ENCODE measurements at regions not wholly inside any gene's neighbourhood (a gene's known extent, or its start where the extent isn't known, plus 50 kb on each side); places are given as distances from the start of the nearest gene placed in this dataset.

GRCh38 chr13:112179421-112179820 is 112.5 kb downstream of the SOX1 start:
- Mint-ChIP-seq H3K36me3 (no peaks in the 10 kb centered on the region), H3K27ac (no peak overlapping the region), H3K4me1 (peaks cover 10% of the 10 kb centered on the region), H3K4me3 (no peak overlapping the region), H3K27me3 (ENCODE audit: low read depth in 3 of 3) (peaks cover 0 to 7% (median 0%) of the 10 kb centered on the region in 3 donors), H3K9me3 (peaks cover 9 to 24% (median 17%) of the 10 kb centered on the region in 7 donors)
- intact Hi-C loops (cut with micrococcal nuclease): no loop called here
- Histone ChIP-seq H3K9me3 (replicated peaks in 1 of 2; ENCODE audit: control insufficient read depth in 1 of 2, insufficient read depth in 1 of 2, low read length in 2 of 2) (peaks cover 8 to 28% of the 10 kb centered on the region in 2 donors), H3K9ac (ENCODE audit: insufficient read depth, low read length, poor library complexity, severe bottlenecking) (no peak overlapping the region), H2AFZ (ENCODE audit: insufficient read depth, low read depth, low read length, poor library complexity, severe bottlenecking) (no peak overlapping the region), H3K27ac (ENCODE audit: low read depth in 1 of 2, low read length in 2 of 2) (no peak overlapping the region), H3K36me3 (replicated peaks in 1 of 2; ENCODE audit: control insufficient read depth in 1 of 2, insufficient read depth in 2 of 2, low read length in 2 of 2) (no peaks in the 10 kb centered on the region), H3K4me1 (ENCODE audit: control insufficient read depth in 1 of 2, insufficient read depth in 2 of 2, low read length in 2 of 2) (peaks cover 13 to 15% of the 10 kb centered on the region in 2 donors), H3K4me2 (replicated peaks; ENCODE audit: extremely low read depth, low read length, poor library complexity, severe bottlenecking) (no peak overlapping the region), H3K4me3 (replicated peaks in 1 of 3; ENCODE audit: low read depth in 2 of 3, low read length in 3 of 3) (no peak overlapping the region), H3K27me3 (ENCODE audit: control insufficient read depth in 2 of 2, insufficient read depth in 2 of 2, low read length in 2 of 2) (no peaks in the 10 kb centered on the region), H4K20me1 (ENCODE audit: insufficient read depth, low read length) (no peaks in the 10 kb centered on the region), H3K79me2 (ENCODE audit: insufficient read depth, low read length) (no peaks in the 10 kb centered on the region)
- WGBS (ENCODE audit: insufficient coverage): 92% methylated on average over 5 of the region's 9 CpGs
- no peak for DNase-seq
- TF ChIP-seq CTCF (IDR thresholded peaks at IDR 0.05): no peak

DNA sequence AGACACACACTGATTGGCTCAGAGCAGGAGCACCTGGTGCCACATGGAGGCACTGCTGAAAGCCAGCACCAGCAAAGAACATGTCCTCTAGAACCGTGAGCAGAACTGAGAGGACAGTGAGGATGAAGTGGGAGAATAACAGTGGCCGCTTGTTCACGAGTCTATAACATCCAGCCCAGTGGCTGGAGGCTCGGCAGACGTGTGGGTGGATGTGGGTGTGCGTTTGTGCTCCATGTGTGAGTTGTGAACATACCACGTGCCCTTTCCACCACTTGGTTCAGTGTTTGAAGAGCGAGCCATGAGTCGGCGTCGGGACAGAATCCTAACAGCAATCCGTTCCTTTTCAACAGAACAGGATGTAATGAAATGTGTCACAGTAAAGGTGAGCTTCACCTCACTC is 113.0 kb downstream of the SOX1 start:
- Histone ChIP-seq H3K27me3 (ENCODE audit: control insufficient read depth in 2 of 2, insufficient read depth in 2 of 2, low read length in 2 of 2) (no peaks in the 10 kb centered on the region), H4K20me1 (ENCODE audit: insufficient read depth, low read length) (no peaks in the 10 kb centered on the region), H2AFZ (ENCODE audit: insufficient read depth, low read depth, low read length, poor library complexity, severe bottlenecking) (no peak overlapping the region), H3K9me3 (replicated peaks in 1 of 2; ENCODE audit: control insufficient read depth in 1 of 2, insufficient read depth in 1 of 2, low read length in 2 of 2) (peaks cover 6 to 26% of the 10 kb centered on the region in 2 donors), H3K4me1 (ENCODE audit: control insufficient read depth in 1 of 2, insufficient read depth in 2 of 2, low read length in 2 of 2) (peaks cover 13 to 15% of the 10 kb centered on the region in 2 donors), H3K4me2 (replicated peaks; ENCODE audit: extremely low read depth, low read length, poor library complexity, severe bottlenecking) (no peak overlapping the region), H3K36me3 (replicated peaks in 1 of 2; ENCODE audit: control insufficient read depth in 1 of 2, insufficient read depth in 2 of 2, low read length in 2 of 2) (no peaks in the 10 kb centered on the region), H3K79me2 (ENCODE audit: insufficient read depth, low read length) (no peaks in the 10 kb centered on the region), H3K9ac (ENCODE audit: insufficient read depth, low read length, poor library complexity, severe bottlenecking) (no peak overlapping the region), H3K4me3 (replicated peaks in 1 of 3; ENCODE audit: low read depth in 2 of 3, low read length in 3 of 3) (no peak overlapping the region), H3K27ac (ENCODE audit: low read depth in 1 of 2, low read length in 2 of 2) (no peak overlapping the region)
- no peak for TF ChIP-seq CTCF (IDR thresholded peaks at IDR 0.05)
- 87% methylated on average over 12 of the region's 12 CpGs for WGBS (ENCODE audit: insufficient coverage)
- Mint-ChIP-seq H3K4me1 (peaks cover 10% of the 10 kb centered on the region), H3K9me3 (peaks cover 9 to 24% (median 16%) of the 10 kb centered on the region in 7 donors), H3K4me3 (no peak overlapping the region), H3K36me3 (no peaks in the 10 kb centered on the region), H3K27ac (no peak overlapping the region), H3K27me3 (ENCODE audit: low read depth in 3 of 3) (peaks cover 0 to 7% (median 0%) of the 10 kb centered on the region in 3 donors)
- DNase-seq: no peak
- intact Hi-C loops (cut with micrococcal nuclease): no loop called here
